ENCODE measurements at regions not wholly inside any gene's neighbourhood (a gene's known extent, or its start where the extent isn't known, plus 50 kb on each side); places are given as distances from the start of the nearest gene placed in this dataset.

GRCh38 chr13:67854990-67855389 lies 624.9 kb upstream of the PCDH9 start:
- TF ChIP-seq CTCF (IDR thresholded peaks at IDR 0.05; ENCODE audit: low read length) = no peak
- no peak for TF ChIP-seq EZH2phosphoT487 (IDR thresholded peaks at IDR 0.05; ENCODE audit: low read length)
- TF ChIP-seq EZH2 (optimal IDR thresholded peaks at IDR 0.05; ENCODE audit: low read depth, low read length) = no peak
